Islet of Langerhans (tissue), 1 donor: ENCODE measurements at regions not wholly inside any gene's neighbourhood (a gene's known extent, or its start where the extent isn't known, plus 50 kb on each side); places are given as distances from the start of the nearest gene placed in this dataset.
"Not testable (repeated sequence)": the region's sequence is repeated elsewhere in the genome, so short reads cannot be mapped to it uniquely, and the experiment has no call there.

Experiments used
- FAIRE-seq: peaks from one replicate; lab custom pipeline; 2011; peaks lifted over from hg19 to GRCh38; lab: Jason Lieb, UNC

GRCh38 chr3:140752499-140752898 is 74.6 kb downstream of the TRIM42 start:
- no peak for FAIRE-seq

GRCh38 chr3:140753865-140754754 is 76.2 kb downstream of the TRIM42 start:
- no peak for FAIRE-seq

DNA sequence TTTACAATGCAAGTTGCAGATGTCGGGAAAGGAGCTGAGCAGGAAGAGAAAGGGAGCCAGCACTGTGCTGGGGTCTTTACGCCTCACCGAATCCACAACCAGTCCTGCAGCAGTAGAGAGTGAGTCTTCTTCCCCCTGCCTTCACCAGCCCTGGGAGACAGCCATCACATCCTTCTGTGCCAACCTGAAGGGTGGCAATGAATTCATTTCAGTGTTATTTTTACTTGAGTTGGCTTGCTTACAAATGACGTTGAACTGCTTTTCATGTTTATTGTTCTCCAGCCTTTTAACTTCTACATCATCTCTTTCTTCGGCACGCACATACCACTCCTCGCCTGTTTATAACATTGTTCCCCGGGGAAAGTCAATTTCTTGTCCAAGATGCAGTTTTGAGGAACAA is 77.1 kb downstream of the TRIM42 start:
- no peak for FAIRE-seq

- no peak for FAIRE-seq
Observed at GRCh38 chr3:140756240-140757016, 78.6 kb downstream of the TRIM42 start.

DNA sequence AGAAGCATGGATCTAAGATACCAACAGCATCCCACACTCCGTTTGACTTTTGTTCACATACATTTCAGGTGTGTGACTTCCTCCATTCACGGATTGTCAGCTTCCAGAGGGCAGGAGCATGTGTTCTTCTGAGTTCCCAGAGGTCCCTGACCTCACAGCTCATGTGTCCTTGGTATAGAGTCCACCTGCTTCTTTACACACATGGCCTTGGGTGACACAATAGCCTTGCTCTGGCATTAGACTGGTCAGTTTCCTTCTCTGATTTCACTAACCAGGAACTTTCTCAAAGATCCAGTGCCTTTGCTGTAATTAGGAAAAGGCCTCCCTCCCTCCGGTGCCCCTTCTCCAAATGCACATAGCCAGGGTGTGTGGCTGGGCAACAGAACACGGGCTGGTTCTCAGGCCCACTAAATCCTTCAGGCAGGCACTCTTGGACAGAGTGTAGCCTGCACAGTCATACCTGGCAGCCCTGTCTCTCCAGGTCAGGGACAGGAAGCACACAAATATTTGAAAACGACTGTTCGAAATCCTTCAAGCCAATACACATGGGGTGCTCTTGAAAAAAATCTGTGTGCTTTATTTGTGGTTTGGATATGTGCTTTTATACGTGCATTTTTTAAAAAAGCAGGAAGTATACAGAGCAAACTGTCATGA is 81.1 kb downstream of the TRIM42 start:
- FAIRE-seq, result no peak

DNA sequence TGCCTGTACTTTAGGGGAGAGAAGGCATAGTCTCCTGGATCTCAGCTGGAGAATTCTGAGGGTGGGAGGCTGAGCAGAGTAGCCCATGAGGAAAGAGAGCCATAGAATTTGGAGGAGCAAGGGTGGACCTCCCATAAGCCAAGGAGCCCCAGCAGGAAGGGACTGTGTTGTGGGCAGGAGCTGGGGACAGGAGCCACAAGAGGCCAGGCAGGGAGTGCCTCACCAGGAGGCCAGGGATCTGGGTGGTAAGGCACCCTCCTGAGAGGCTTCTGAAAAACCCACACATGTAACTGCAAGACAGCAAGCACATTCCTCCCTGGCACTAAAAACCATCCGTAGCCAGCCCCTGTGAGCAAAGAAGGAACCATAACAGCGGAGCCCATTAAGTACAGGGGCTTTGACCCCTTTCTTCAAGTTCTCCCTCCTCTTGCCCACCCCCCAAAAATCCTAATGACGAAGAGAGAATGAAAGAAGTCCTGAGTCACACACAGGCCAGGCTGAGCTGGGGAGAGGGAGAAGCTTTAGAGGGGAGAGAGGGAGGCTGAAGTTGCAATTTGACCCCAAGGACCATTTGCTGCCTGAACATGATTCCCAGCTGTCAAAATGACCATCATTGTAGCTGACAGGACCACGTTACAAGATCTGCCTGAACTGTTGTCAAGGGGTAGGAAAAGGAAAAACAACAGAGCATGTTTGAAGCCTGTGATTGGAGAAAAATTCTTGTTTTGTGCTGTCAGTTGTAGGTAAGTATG is 82.6 kb downstream of the TRIM42 start:
- FAIRE-seq, result no peak

GRCh38 chr3:140761076-140761639 is 83.3 kb downstream of the TRIM42 start:
- no peak for FAIRE-seq

GRCh38 chr3:140762746-140763145 is 84.9 kb downstream of the TRIM42 start:
- no peak for FAIRE-seq

DNA sequence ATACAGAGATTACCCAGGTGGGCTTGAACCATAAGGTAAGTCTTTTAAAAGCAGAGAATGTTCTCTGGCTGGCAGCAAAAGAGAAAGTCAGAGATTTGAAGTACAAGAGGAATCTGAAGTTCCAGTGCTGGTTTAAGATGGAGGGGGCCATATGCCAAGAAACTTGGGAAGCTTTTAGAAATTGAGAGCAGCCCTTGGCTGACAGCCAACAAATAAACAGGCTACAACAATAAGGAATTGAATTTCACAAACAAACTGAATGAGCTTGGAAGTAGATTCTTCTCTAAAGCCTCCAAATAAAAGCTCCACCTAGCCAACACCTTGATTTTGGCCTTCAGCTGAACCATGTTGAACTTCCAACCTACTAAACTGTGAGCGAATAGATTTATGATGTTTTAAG is 85.7 kb downstream of the TRIM42 start:
- no peak for FAIRE-seq

- no peak for FAIRE-seq
Observed at GRCh38 chr3:140765246-140765645, 87.4 kb downstream of the TRIM42 start.

GRCh38 chr3:140766465-140766864 is 88.6 kb downstream of the TRIM42 start:
- no peak for FAIRE-seq

DNA sequence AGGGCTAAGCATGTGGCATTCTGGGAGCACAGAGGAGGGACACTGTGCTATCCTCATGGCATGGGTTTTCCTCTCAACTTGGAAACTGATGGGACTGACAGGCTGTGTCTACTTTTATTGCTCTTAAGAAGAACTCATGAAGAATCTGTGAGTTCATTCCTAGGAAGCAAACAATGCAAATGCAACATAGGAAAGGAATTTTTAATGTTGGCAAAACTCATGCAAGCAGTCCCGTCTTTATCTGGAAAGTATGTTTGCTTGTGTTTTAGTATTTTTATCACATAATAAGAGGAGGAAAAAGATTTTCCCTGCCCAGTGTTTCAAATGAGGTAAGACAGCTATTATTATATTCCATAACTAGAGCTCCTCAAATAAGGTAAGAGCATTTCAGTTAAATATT is 89.7 kb downstream of the TRIM42 start:
- FAIRE-seq, result no peak

GRCh38 chr3:140768941-140769340 is 91.1 kb downstream of the TRIM42 start:
- FAIRE-seq, result no peak

GRCh38 chr3:140769951-140770350 is 92.1 kb downstream of the TRIM42 start:
- FAIRE-seq, result no peak

- FAIRE-seq, result no peak
Observed at GRCh38 chr3:140770977-140771667, 93.3 kb downstream of the TRIM42 start.

DNA sequence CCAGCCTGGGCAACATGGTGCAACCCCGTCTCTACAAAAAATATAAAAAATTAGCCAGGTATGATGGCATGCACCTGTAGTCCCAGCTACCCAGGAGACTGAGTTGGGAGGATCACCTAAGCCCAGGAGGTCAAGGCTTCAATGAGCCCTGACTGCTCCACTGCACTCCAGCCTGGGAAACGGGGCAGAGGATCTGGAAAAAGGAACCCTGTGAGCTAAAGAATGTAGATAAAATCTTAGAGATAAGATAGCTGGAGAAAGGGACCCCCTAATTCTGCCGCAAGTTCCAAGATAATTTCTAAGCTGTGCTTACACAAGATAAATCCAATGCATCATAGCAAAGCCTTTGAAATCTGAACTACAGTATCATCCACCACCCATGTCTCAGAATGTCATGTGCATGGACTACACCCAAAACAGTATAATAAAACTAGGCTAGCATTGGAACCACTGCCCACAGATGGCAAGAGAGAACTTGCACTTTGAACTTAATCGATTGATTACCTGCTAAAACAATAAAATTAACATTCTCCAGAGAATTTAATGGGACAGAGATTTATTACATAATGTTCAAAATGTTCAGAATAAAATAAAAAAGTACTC is 99.9 kb downstream of the TRIM42 start:
- FAIRE-seq, result no peak

DNA sequence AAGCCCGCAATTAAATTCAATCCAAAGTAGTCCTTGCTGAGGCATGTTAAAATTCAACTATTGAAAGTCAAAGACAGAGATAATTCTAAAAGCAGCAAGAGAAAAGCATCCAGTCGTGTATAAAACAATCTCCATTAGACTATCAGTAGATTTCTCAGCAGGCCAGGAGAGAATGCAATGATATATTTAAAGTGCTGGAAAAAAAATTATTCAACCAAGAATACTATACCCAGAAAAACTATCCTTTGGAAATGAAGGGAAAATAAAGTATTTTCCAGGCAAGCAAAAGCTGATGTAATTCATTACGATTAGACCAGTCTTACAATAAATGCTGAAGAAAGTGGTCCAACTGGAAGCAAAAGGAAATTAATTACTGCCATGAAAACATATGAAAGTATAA is 113.5 kb downstream of the TRIM42 start:
- FAIRE-seq, result no peak

DNA sequence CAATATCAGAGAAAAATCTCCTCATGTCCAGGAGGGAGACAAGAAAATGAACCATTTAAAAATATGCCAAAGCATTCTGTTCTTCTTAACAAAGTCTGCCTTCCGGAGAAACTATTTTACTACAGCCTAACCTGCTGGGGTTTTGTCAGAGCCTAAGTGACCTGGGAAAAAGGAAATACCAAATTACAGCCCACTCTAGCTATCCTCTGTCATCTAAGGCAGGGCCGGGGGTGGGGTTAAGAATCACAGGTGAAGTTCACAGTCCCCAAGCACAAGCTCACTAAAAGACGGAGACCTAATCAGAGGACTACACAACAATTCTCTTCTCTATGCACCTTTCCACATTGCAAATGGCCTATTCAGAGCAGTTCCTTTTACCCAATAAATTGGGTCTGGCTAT is 116.6 kb downstream of the TRIM42 start:
- FAIRE-seq, result no peak

- not testable (repeated sequence) for FAIRE-seq
Observed at GRCh38 chr3:140802898-140803297, 125.0 kb downstream of the TRIM42 start.

DNA sequence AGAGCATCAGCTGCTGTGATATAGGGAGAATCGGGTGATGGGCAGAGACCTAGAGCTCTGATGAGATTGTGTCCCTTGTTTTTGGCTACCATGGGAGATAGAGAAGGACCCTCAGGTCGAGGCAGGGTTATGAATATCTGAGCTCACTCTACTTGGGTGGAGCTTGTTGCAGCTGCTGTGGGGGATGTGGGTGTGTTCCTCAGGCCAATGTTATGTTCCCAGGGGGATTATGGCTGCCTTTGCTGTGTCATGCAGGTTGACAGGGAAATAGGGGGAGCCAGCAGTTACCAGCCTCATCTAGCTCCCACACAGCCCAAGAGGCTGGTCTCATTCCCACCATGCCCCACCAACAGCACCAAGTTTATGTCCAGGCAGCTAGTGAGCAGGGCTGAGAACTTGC is 131.5 kb downstream of the TRIM42 start:
- no peak for FAIRE-seq
